Choroid plexus epithelial cell (primary cell): ENCODE measurements at regions not wholly inside any gene's neighbourhood (a gene's known extent, or its start where the extent isn't known, plus 50 kb on each side); places are given as distances from the start of the nearest gene placed in this dataset.

Experiments used
- DNase-seq: peaks from one replicate; pipeline ENCODE4 v3.0.0-alpha.2; 2010; ENCODE audit warnings: low read depth
- H3K4me3 ChIP-seq: 2 replicates; pipeline ENCODE4 v1.5.1; 2011; ENCODE audit warnings: low read depth, mild to moderate bottlenecking, control low read depth, low read length, moderate library complexity
- CTCF ChIP-seq: conservative IDR thresholded peaks from 2 replicates; pipeline ENCODE4 v1.5.1; 2011; ENCODE audit warnings: low read depth, mild to moderate bottlenecking, control low read depth, inconsistent platforms, low read length, moderate library complexity

DNA sequence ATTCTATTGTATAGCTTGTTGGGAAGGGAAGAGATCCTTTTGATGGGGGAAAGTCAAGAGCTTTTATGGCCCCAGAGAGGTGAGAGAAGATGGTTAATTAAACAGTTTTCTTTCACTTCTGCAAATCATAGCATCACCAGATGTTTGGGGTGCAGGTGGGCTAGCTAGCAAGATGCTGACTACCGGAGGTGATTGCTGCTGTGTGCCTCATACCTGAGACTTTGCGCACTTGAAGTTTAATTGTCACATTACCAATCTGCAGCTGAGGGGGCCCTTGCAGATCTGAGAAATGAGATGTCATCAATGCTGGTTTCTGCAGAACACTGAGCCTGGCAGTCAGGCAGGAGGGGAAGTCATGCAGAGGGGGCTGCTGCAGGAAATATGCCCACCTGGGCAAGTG, 73.9 kb downstream of the SNRPE start:
- DNase-seq: no peak
- H3K4me3 ChIP-seq: no peak overlapping the region
- no peak for TF ChIP-seq CTCF

GRCh38 chr1:203937678-203938330, 76.4 kb downstream of the SNRPE start:
- no peak overlapping the region for H3K4me3 ChIP-seq

DNA sequence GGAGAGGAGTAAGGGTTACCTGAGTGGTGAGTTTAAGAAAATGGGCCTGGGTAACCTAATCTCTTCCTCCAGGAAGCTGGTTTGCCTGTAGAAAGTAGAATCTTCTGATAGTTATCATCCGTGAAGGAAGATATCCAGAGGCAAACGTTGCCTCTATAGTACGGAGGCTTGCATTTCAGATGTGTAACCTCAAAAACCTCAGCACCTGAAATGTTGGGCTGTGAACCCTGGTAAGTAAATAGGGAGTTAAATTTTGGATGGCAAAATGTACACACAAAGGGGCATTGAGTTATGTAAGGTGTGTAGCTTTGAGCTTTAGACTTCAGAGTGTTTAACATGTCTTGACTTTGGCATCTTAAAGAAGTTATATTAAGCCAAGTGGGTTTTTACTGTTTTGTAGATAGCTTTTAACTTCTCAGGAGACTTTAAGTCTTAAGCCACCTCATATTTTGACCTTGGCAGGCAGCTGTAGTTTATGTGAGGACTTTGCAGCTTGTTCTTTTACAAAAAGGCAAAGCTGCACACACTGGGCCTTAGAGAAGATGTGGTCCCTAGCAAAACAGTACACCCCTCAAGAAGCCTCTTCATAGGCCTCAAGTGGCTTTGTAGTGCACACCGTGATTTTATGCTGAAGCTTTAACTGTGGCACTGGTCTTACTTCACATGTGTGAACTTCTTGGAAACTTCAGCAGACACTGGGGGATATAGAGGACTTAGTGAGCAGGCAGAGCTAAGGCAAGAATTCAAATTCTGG, 83.4 kb downstream of the SNRPE start:
- no peak overlapping the region for H3K4me3 ChIP-seq
- DNase-seq: no peak
- no peak for TF ChIP-seq CTCF

More at GRCh38 chr1:203937678-203938330, 76.4 kb downstream of the SNRPE start:
- no peak for TF ChIP-seq CTCF
- DNase-seq: no peak

GRCh38 chr1:203954293-203954692, 92.9 kb downstream of the SNRPE start:
- no peak for TF ChIP-seq CTCF
- no peak overlapping the region for H3K4me3 ChIP-seq
- no peak for DNase-seq

GRCh38 chr1:203954788-203955552, 93.6 kb downstream of the SNRPE start:
- DNase-seq: peak; percentile 6
- TF ChIP-seq CTCF: no peak
- no peak overlapping the region for H3K4me3 ChIP-seq

- H3K4me3 ChIP-seq: no peak overlapping the region
- TF ChIP-seq CTCF: no peak
- DNase-seq: no peak
These were observed 104.2 kb upstream of the SOX13 start for GRCh38 chr1:203968761-203969160.
